CD8-positive, alpha-beta memory T cell (primary cell): ENCODE measurements at regions not wholly inside any gene's neighbourhood (a gene's known extent, or its start where the extent isn't known, plus 50 kb on each side); places are given as distances from the start of the nearest gene placed in this dataset.

Source experiments
- CTCF ChIA-PET: fragments of 350-600 bp; sonication (Branson Sonifier 250); formaldehyde crosslinking; loops from one replicate; lab custom pipeline; 2021; ENCODE audit warnings: antibody characterized with exemption; lab: Charles Lee
- POLR2A ChIA-PET: fragments of 350-600 bp; sonication (Branson Sonifier 250); formaldehyde crosslinking; loops from one replicate; lab custom pipeline; 2021; ENCODE audit warnings: antibody characterized with exemption; lab: Charles Lee
- DNase-seq, 5 donors: peaks; one replicate each; pipeline versions ENCODE4 v3.0.0 to v3.0.0-alpha.2; 2020 to 2022; ENCODE audit warnings: mixed read lengths in 1 of 5
- H3K27ac ChIP-seq: one replicate; pipeline ENCODE4 v1.7.0; 2013; ENCODE audit warnings: low read depth, mild to moderate bottlenecking, low read length, moderate library complexity
- H3K27me3 ChIP-seq: 2 replicates; pipeline ENCODE4 v1.7.0; 2013; ENCODE audit warnings: low read length, mild to moderate bottlenecking; ENCODE audit not compliant: insufficient read depth, poor library complexity, severe bottlenecking
- H3K36me3 ChIP-seq: 2 replicates; pipeline ENCODE4 v1.7.0; 2013; ENCODE audit warnings: mild to moderate bottlenecking, low read length, moderate library complexity; ENCODE audit not compliant: insufficient read depth
- H3K4me1 ChIP-seq: 2 replicates; pipeline ENCODE4 v1.7.0; 2013; ENCODE audit warnings: mild to moderate bottlenecking, low read length, moderate library complexity; ENCODE audit not compliant: insufficient read depth
- H3K4me3 ChIP-seq: 2 replicates; pipeline ENCODE4 v1.7.0; 2013; ENCODE audit warnings: mild to moderate bottlenecking, low read length
- H3K9me3 ChIP-seq: 2 replicates; pipeline ENCODE4 v1.7.0; 2013; ENCODE audit warnings: mild to moderate bottlenecking, low read length
- H3K27ac Mint-ChIP-seq, 8 donors: one replicate each; pipeline ENCODE4 v1.8.0; 2020 to 2021; ENCODE audit warnings: mixed read lengths in 8 of 8, mild to moderate bottlenecking in 6 of 8, inconsistent platforms in 3 of 8, moderate library complexity in 3 of 8
- H3K27me3 Mint-ChIP-seq, 2 donors: one replicate each; pipeline ENCODE4 v1.8.0; 2020 to 2021; ENCODE audit warnings: mixed read lengths in 2 of 2, mild to moderate bottlenecking in 1 of 2, moderate library complexity in 1 of 2
- H3K36me3 Mint-ChIP-seq, 3 donors: one replicate each; pipeline ENCODE4 v1.8.0; 2020 to 2021; ENCODE audit warnings: mixed read lengths in 3 of 3, inconsistent platforms in 1 of 3, mild to moderate bottlenecking in 1 of 3
- H3K4me1 Mint-ChIP-seq, 3 donors: one replicate each; pipeline ENCODE4 v1.8.0; 2020 to 2021; ENCODE audit warnings: mixed read lengths in 3 of 3, inconsistent platforms in 1 of 3, mild to moderate bottlenecking in 1 of 3
- H3K4me3 Mint-ChIP-seq, 7 donors: one replicate each; pipeline ENCODE4 v1.8.0; 2020 to 2021; ENCODE audit warnings: mixed read lengths in 7 of 7, mild to moderate bottlenecking in 6 of 7, moderate library complexity in 4 of 7, inconsistent platforms in 2 of 7
- H3K9me3 Mint-ChIP-seq, 5 donors: one replicate each; pipeline ENCODE4 v1.8.0; 2020 to 2022; ENCODE audit warnings: mixed read lengths in 5 of 5, mild to moderate bottlenecking in 3 of 5, moderate library complexity in 2 of 5, inconsistent platforms in 1 of 5

DNA sequence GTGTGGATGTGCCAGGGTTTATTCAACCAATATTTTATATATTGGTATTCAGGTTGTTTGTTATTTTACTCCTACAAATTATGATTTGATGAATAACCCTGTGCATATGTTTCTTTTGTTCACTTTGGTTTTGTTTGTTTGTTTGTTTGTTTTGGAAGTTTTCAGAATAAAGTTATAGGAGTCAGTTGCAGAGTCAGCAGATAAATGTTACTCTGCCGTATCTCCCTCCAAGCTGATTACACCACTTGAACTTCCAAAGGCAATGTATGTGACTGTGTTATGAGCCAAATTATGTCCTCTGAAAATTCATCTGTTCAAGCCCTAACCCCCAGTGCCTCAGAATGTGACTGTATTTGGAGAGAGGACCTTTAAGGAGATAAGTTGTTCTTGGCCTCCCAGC, 497.5 kb downstream of the TNS1 start:
- Mint-ChIP-seq H3K9me3 (peaks cover 0 to 3% (median 0%) of the 10 kb centered on the region in 5 donors), H3K36me3 (no peaks in the 10 kb centered on the region), H3K4me1 (no peaks in the 10 kb centered on the region), H3K27ac (no peak overlapping the region), H3K27me3 (peaks cover 4 to 8% of the 10 kb centered on the region in 2 donors), H3K4me3 (no peak overlapping the region)
- DNase-seq: no peak
- ChIA-PET POLR2A (no interaction called here), CTCF (no interaction called here)
- Histone ChIP-seq H3K36me3 (no peaks in the 10 kb centered on the region), H3K4me1 (no peaks in the 10 kb centered on the region), H3K4me3 (no peak overlapping the region), H3K27me3 (no peaks in the 10 kb centered on the region), H3K27ac (no peak overlapping the region), H3K9me3 (no peaks in the 10 kb centered on the region)

DNA sequence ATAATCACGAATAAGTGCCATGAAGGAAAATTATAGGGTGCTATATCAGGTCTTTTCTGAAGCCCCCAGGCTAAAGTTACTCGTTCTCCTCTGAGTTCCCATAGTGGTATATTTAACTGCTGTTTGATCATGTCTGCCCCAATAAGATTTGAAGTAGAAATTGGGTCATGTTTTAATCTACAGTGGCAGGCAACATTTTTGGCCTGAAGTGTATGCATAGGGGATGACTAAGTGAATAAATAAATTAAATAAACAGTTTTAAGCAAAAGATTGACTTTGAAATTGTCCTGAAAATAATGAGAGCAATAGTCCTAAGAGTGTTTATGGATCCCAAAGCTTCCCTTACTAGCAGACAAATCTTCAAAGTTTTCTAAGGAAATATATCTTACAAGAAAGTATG, 500.9 kb downstream of the TNS1 start:
- POLR2A ChIA-PET: no interaction called here

DNA sequence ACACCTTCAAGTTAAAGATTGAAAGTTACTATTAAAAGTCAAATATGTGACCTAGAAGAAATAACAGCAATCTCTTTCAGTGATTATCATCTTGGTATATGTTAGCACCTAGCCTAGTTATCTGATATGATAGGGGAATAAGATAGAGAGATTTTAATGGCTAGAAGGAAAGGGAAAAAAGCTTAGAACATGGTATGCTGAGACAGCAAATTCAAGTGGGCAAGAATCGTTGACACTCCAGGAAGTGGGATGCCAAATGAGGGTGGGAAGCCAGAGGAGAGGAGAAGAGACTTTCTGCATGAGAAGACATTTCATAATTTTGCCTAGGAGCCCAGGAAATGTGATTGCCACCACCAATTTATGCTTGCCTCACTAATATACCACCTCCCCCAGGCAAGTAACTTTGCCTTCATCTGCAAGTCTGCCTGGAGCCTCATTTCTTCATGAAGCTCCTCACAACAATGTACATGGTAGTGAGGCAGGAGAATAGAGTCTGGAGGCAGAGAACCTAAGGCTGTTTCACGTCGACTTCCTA, 504.9 kb downstream of the TNS1 start:
- Histone ChIP-seq H3K4me3 (no peak overlapping the region), H3K27ac (no peak overlapping the region), H3K27me3 (no peaks in the 10 kb centered on the region), H3K9me3 (no peaks in the 10 kb centered on the region), H3K4me1 (no peaks in the 10 kb centered on the region), H3K36me3 (no peaks in the 10 kb centered on the region)
- Mint-ChIP-seq H3K4me3 (no peak overlapping the region), H3K4me1 (no peaks in the 10 kb centered on the region), H3K27me3 (peaks cover 0 to under 1% of the 10 kb centered on the region in 2 donors), H3K9me3 (peaks cover 0 to 5% (median 0%) of the 10 kb centered on the region in 5 donors), H3K27ac (no peak overlapping the region), H3K36me3 (peaks cover 0 to 5% (median 0%) of the 10 kb centered on the region in 3 donors)
- ChIA-PET POLR2A (no interaction called here), CTCF (no interaction called here)
- no peak for DNase-seq

More for the DNA sequence above, 500.9 kb downstream of the TNS1 start:
- H3K36me3 ChIP-seq: no peaks in the 10 kb centered on the region
- H3K4me3 ChIP-seq: no peak overlapping the region
- DNase-seq: no peak
- Mint-ChIP-seq H3K27ac (no peak overlapping the region), H3K27me3 (no peaks in the 10 kb centered on the region), H3K9me3 (no peaks in the 10 kb centered on the region), H3K4me3 (no peak overlapping the region), H3K36me3 (no peaks in the 10 kb centered on the region), H3K4me1 (no peaks in the 10 kb centered on the region)
- no peak overlapping the region for H3K27ac ChIP-seq
- H3K27me3 ChIP-seq: no peaks in the 10 kb centered on the region
- H3K9me3 ChIP-seq: no peaks in the 10 kb centered on the region
- CTCF ChIA-PET: no interaction called here
- H3K4me1 ChIP-seq: no peaks in the 10 kb centered on the region

DNA sequence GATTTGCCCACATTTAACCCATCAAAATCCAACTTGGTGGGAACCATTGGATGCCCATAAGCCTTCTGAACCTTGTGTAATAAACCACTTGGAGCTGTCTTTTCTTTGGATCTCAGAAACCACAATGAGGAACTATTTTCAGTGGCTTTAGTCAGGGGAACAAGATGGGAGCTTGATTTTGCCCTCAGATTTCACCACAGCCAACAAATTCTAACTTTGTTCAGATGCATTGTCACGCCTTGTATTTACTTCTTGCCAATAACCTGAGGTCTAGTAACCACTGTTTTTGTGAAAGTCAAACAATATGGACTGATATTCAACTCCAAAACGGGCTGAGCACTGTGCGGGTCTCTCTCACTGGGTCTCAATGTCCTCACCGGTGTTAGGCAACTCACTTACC, 508.2 kb downstream of the TNS1 start:
- Mint-ChIP-seq H3K4me3 (no peak overlapping the region), H3K36me3 (peaks cover 0 to 5% (median 0%) of the 10 kb centered on the region in 3 donors), H3K9me3 (peaks cover 0 to 5% (median 0%) of the 10 kb centered on the region in 5 donors), H3K4me1 (no peaks in the 10 kb centered on the region), H3K27ac (no peak overlapping the region), H3K27me3 (peaks cover 0 to 5% of the 10 kb centered on the region in 2 donors)
- POLR2A ChIA-PET: no interaction called here
- DNase-seq: no peak
- H3K36me3 ChIP-seq: no peaks in the 10 kb centered on the region
- no peak overlapping the region for H3K27ac ChIP-seq
- no peaks in the 10 kb centered on the region for H3K9me3 ChIP-seq
- no peak overlapping the region for H3K4me3 ChIP-seq
- no peaks in the 10 kb centered on the region for H3K27me3 ChIP-seq
- no peaks in the 10 kb centered on the region for H3K4me1 ChIP-seq
- CTCF ChIA-PET: no interaction called here

DNA sequence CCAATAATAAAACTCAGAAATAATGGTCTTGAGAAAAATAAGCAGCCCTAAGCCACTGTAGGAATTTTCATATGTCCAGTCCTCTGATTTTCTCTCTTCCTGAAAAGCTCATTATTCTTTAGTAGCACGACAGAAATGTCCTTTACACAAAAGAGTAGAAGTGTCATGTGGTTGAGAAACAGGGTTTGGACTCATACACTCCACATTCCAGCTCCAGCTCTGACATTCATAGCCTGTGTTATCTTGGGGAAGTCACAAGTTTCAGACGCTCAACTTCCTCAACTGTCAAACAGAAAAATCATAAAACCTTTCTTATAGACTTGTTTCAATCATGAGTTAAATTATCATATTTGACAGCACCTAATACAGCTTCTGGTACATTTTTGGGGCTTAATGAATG, 511.5 kb downstream of the TNS1 start:
- Mint-ChIP-seq H3K36me3 (peaks cover 0 to 5% (median 0%) of the 10 kb centered on the region in 3 donors), H3K4me3 (no peak overlapping the region), H3K9me3 (peaks cover 0 to 5% (median 0%) of the 10 kb centered on the region in 5 donors), H3K27me3 (peaks cover 0 to 5% of the 10 kb centered on the region in 2 donors), H3K27ac (no peak overlapping the region), H3K4me1 (no peaks in the 10 kb centered on the region)
- Histone ChIP-seq H3K27ac (no peak overlapping the region), H3K36me3 (no peaks in the 10 kb centered on the region), H3K27me3 (no peaks in the 10 kb centered on the region), H3K4me3 (no peak overlapping the region), H3K4me1 (no peaks in the 10 kb centered on the region), H3K9me3 (no peaks in the 10 kb centered on the region)
- POLR2A ChIA-PET: no interaction called here
- DNase-seq: no peak
- CTCF ChIA-PET: no interaction called here

DNA sequence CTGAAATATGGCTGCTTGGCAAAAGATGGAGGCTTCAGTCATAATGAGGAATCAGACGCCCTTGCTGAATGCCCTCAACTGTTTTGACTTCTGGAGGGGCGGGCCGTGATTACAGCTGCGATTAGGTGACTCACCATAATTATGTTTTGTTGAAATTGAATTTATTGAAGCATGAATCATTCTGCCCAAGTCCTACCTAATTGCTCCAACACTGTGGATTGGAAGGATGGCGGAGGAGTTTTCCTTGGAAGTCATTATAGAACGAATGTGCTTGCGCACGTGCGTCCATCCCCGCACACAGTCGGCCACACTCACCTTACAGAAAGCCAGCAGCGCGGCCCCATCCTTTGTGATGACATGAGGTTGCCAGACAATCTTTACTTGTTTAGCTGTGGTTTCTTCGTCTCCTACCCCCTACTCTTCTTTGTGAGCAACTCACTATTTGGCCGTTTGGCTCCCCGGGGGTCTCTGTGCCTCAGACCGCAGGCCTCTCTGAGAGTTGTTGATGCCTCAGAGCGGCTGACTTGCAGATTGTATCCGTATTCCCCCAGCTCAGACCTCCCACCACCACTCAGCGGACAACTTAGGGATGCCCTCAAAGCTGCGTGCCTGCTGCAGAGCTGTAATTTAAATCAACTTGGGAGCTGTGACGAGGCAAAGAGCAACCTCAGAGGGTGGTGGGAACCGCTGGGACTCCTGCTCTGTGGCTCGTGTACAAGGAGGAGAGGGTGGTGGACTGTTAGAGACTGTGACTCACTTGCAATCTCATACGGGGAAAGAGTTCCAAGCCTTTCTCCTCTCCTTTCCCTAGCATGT, 513.4 kb downstream of the TNS1 start:
- Mint-ChIP-seq H3K27me3 (peaks cover 0 to 5% of the 10 kb centered on the region in 2 donors), H3K4me3 (no peak overlapping the region), H3K9me3 (peaks cover 0 to 5% (median 0%) of the 10 kb centered on the region in 5 donors), H3K27ac (no peak overlapping the region), H3K4me1 (no peaks in the 10 kb centered on the region), H3K36me3 (peaks cover 0 to 5% (median 0%) of the 10 kb centered on the region in 3 donors)
- H3K27ac ChIP-seq: no peak overlapping the region
- no peak for DNase-seq
- no peaks in the 10 kb centered on the region for H3K27me3 ChIP-seq
- H3K9me3 ChIP-seq: no peaks in the 10 kb centered on the region
- no peaks in the 10 kb centered on the region for H3K36me3 ChIP-seq
- no peak overlapping the region for H3K4me3 ChIP-seq
- POLR2A ChIA-PET: no interaction called here
- H3K4me1 ChIP-seq: no peaks in the 10 kb centered on the region
- CTCF ChIA-PET: no interaction called here

DNA sequence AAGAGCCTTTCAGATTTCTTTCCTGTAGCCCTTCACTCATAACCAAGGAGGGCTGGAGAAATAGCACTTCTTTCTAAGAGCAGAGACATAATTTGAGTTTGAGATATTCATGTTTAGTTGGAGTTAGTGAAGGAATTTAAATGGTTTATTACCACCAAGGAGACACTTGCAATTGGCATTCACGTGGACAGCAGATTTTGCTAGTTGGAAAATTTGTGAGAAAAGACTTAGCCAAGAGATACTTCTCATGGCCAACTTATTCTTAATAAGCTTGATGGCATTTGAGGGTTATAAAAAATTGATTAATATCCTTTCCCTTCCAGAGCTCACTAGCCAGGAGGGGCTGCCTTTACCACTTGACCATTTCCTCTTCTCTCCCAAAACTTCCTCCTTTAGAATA, 518.7 kb downstream of the TNS1 start:
- H3K36me3 ChIP-seq: no peaks in the 10 kb centered on the region
- no peaks in the 10 kb centered on the region for H3K4me1 Mint-ChIP-seq
- ChIA-PET POLR2A (no interaction called here), CTCF (no interaction called here)
- no peak for DNase-seq
- H3K27me3 ChIP-seq: no peaks in the 10 kb centered on the region
- no peak overlapping the region for H3K4me3 ChIP-seq
- H3K27me3 Mint-ChIP-seq: no peaks in the 10 kb centered on the region
- H3K27ac ChIP-seq: no peak overlapping the region
- no peaks in the 10 kb centered on the region for H3K36me3 Mint-ChIP-seq
- H3K27ac Mint-ChIP-seq: no peak overlapping the region
- no peaks in the 10 kb centered on the region for H3K9me3 ChIP-seq
- H3K9me3 Mint-ChIP-seq: peaks cover 0 to 2% (median 0%) of the 10 kb centered on the region in 5 donors
- no peaks in the 10 kb centered on the region for H3K4me1 ChIP-seq
- H3K4me3 Mint-ChIP-seq: no peak overlapping the region

DNA sequence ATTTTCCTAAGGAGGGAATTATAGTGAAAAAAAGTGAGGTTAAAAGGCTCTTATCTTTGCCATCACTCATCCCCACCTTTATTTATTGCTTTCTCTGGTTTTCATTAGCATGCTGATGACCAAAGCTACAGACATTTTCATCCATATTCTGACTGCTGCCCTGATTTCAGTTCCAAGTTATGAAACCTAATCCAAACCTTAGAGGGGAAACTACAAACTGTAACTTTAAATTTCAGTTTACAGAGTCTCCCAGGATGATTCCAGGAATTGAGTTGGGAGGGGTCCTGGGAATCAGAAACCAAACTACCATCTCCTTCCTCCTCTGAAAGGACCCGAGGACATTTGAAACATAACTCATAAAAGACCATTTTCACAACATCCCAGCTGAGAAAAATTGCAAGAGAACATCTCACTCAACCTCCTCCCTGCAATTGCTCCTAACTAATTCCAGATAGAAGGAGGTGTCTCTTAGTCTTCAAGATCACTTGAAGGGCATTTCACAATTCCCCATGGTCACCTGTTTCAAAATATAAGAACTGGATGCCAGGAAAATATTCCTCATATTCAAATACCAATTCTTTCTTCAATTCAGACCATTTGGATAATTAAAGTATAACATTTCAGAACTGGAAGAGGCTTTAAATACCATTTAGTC, 520.6 kb downstream of the TNS1 start:
- Histone ChIP-seq H3K9me3 (no peaks in the 10 kb centered on the region), H3K27me3 (no peaks in the 10 kb centered on the region), H3K27ac (no peak overlapping the region), H3K36me3 (no peaks in the 10 kb centered on the region), H3K4me3 (no peak overlapping the region), H3K4me1 (no peaks in the 10 kb centered on the region)
- Mint-ChIP-seq H3K4me1 (no peaks in the 10 kb centered on the region), H3K36me3 (no peaks in the 10 kb centered on the region), H3K4me3 (no peak overlapping the region), H3K27me3 (no peaks in the 10 kb centered on the region), H3K27ac (no peak overlapping the region), H3K9me3 (peaks cover 0 to 2% (median 0%) of the 10 kb centered on the region in 5 donors)
- no peak for DNase-seq
- ChIA-PET POLR2A (no interaction called here), CTCF (no interaction called here)
